ENCODE measurements at regions not wholly inside any gene's neighbourhood (a gene's known extent, or its start where the extent isn't known, plus 50 kb on each side); places are given as distances from the start of the nearest gene placed in this dataset.
"Not testable (repeated sequence)": the region's sequence is repeated elsewhere in the genome, so short reads cannot be mapped to it uniquely, and the experiment has no call there.

- DNase-seq (ENCODE audit: low read depth): no peak
- no peak for TF ChIP-seq CTCF (IDR thresholded peaks at IDR 0.05; ENCODE audit: low read depth, low read length, missing control alignments)
- no peak overlapping the region for H3K4me3 ChIP-seq (ENCODE audit: low read depth, low read length)
These were observed 75.7 kb downstream of the LYZL2 start for GRCh38 chr10:30553626-30554439.

GRCh38 chr10:30553018-30553625 is 76.4 kb downstream of the LYZL2 start:
- DNase-seq (ENCODE audit: low read depth): no peak
- TF ChIP-seq CTCF (IDR thresholded peaks at IDR 0.05; ENCODE audit: low read depth, low read length, missing control alignments): no peak
- no peak overlapping the region for H3K4me3 ChIP-seq (ENCODE audit: low read depth, low read length)

GRCh38 chr10:30550967-30551815 is 78.4 kb downstream of the LYZL2 start:
- TF ChIP-seq CTCF (IDR thresholded peaks at IDR 0.05; ENCODE audit: low read depth, low read length, missing control alignments): no peak
- no peak overlapping the region for H3K4me3 ChIP-seq (ENCODE audit: low read depth, low read length)
- no peak for DNase-seq (ENCODE audit: low read depth)

- DNase-seq (ENCODE audit: low read depth); H3K4me3 ChIP-seq (ENCODE audit: low read depth, low read length): not testable (repeated sequence)
These were observed 80.3 kb downstream of the LYZL2 start for GRCh38 chr10:30549134-30549687.

- H3K4me3 ChIP-seq (ENCODE audit: low read depth, low read length): no peak overlapping the region
- DNase-seq (ENCODE audit: low read depth): no peak
- no peak for TF ChIP-seq CTCF (IDR thresholded peaks at IDR 0.05; ENCODE audit: low read depth, low read length, missing control alignments)
These were observed 83.0 kb downstream of the LYZL2 start for GRCh38 chr10:30546511-30546910.

- no peak overlapping the region for H3K4me3 ChIP-seq (ENCODE audit: low read depth, low read length)
- no peak for TF ChIP-seq CTCF (IDR thresholded peaks at IDR 0.05; ENCODE audit: low read depth, low read length, missing control alignments)
- no peak for DNase-seq (ENCODE audit: low read depth)
These were observed 86.7 kb downstream of the LYZL2 start for GRCh38 chr10:30542895-30543288.

All from GM12864 (cell line).